Type B pancreatic cell (in vitro differentiated cells): ENCODE measurements at regions not wholly inside any gene's neighbourhood (a gene's known extent, or its start where the extent isn't known, plus 50 kb on each side); places are given as distances from the start of the nearest gene placed in this dataset.

Source experiments
- DNase-seq: peaks from one replicate; pipeline ENCODE4 v3.0.0; 2021; ENCODE audit warnings: mixed read lengths; ENCODE audit not compliant: unreplicated experiment; ENCODE audit errors: extremely low spot score
- H3K27ac Mint-ChIP-seq: 2 replicates; pipeline ENCODE4 v1.8.0; 2021; ENCODE audit warnings: mild to moderate bottlenecking, mixed read lengths
- H3K27me3 Mint-ChIP-seq: 2 replicates; pipeline ENCODE4 v1.8.0; 2021; ENCODE audit warnings: mixed read lengths
- H3K36me3 Mint-ChIP-seq: 2 replicates; pipeline ENCODE4 v1.8.0; 2021; ENCODE audit warnings: mixed read lengths
- H3K4me1 Mint-ChIP-seq: one replicate; pipeline ENCODE4 v1.8.0; 2021; ENCODE audit warnings: mixed read lengths; ENCODE audit not compliant: unreplicated experiment
- H3K4me3 Mint-ChIP-seq: 2 replicates; pipeline ENCODE4 v1.8.0; 2021; ENCODE audit warnings: mild to moderate bottlenecking, mixed read lengths
- H3K9me3 Mint-ChIP-seq: 2 replicates; pipeline ENCODE4 v1.8.0; 2021; ENCODE audit warnings: mixed read lengths
- TF ChIP-seq, protein P1 (sequence below): fragments of 200-600 bp; sonication (generic); conservative IDR thresholded peaks from 2 replicates; pipeline ENCODE4 v1.5.0; 2021; ENCODE audit warnings: antibody characterized with exemption, mild to moderate bottlenecking

DNA sequence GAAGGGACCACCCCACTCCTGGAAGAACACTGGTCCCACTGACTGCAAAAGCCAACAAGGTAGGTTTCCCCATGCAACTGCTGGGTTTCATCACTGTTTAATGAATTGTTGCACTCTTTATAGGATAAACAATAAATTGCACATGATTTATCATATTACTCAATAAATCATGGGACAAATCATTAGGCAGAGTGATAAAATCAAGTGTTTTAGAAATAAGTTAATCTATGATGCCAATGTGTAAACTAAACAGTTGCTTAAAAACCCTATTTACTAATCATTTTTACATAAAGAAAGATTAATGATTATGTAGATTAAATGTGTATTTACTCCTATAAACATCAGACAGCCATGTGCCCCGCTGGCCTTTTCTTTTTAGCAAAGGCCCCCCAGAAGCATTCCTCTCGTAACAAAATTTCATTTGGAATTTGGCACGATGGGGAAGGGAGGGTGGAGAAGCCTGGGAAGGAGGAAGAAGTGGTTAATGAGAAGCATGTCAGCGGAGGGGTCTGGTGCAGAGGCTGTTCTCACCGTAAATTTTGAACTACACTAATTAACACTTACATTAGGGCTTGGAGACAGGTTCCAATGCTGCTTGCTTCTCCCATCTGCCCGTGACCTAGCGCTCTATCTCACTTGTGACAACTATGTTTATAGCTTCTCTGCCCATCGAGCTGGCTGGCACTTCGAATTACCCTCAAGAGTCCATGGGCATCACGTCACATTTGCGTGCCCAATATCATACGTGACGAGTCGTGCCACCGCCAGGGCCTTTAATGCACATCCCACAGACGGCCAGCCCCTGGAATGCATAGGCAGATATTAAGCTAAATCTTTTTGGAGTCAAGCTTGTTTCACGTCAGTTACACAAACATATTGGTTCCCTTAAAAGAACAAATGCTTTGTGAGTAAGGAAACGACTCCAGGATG is 357.7 kb upstream of the TSHZ3 start:
- no peaks in the 10 kb centered on the region for H3K4me1 Mint-ChIP-seq
- peaks cover 9% of the 10 kb centered on the region for H3K9me3 Mint-ChIP-seq
- DNase-seq, result peak; percentile 10
- no peak overlapping the region for H3K27ac Mint-ChIP-seq
- no peak overlapping the region for H3K4me3 Mint-ChIP-seq
- H3K27me3 Mint-ChIP-seq, result peaks cover 54% of the 10 kb centered on the region
- no peaks in the 10 kb centered on the region for H3K36me3 Mint-ChIP-seq
- TF ChIP-seq, protein P1, sequence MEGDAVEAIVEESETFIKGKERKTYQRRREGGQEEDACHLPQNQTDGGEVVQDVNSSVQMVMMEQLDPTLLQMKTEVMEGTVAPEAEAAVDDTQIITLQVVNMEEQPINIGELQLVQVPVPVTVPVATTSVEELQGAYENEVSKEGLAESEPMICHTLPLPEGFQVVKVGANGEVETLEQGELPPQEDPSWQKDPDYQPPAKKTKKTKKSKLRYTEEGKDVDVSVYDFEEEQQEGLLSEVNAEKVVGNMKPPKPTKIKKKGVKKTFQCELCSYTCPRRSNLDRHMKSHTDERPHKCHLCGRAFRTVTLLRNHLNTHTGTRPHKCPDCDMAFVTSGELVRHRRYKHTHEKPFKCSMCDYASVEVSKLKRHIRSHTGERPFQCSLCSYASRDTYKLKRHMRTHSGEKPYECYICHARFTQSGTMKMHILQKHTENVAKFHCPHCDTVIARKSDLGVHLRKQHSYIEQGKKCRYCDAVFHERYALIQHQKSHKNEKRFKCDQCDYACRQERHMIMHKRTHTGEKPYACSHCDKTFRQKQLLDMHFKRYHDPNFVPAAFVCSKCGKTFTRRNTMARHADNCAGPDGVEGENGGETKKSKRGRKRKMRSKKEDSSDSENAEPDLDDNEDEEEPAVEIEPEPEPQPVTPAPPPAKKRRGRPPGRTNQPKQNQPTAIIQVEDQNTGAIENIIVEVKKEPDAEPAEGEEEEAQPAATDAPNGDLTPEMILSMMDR, result no peak

- Mint-ChIP-seq H3K27me3 (peaks cover 60% of the 10 kb centered on the region), H3K4me1 (no peaks in the 10 kb centered on the region), H3K27ac (no peak overlapping the region), H3K9me3 (peaks cover 1% of the 10 kb centered on the region), H3K4me3 (no peak overlapping the region), H3K36me3 (no peaks in the 10 kb centered on the region)
- DNase-seq, result peak; percentile 3
- TF ChIP-seq, protein P1, result no peak
These were observed 359.3 kb upstream of the TSHZ3 start for GRCh38 chr19:31708520-31708919.

GRCh38 chr19:31709476-31709875 is 360.2 kb upstream of the TSHZ3 start:
- no peaks in the 10 kb centered on the region for H3K9me3 Mint-ChIP-seq
- peak; percentile 24 for DNase-seq
- no peaks in the 10 kb centered on the region for H3K36me3 Mint-ChIP-seq
- H3K4me1 Mint-ChIP-seq, result no peaks in the 10 kb centered on the region
- no peak overlapping the region for H3K4me3 Mint-ChIP-seq
- H3K27me3 Mint-ChIP-seq, result peaks cover 66% of the 10 kb centered on the region
- TF ChIP-seq, protein P1, result no peak
- no peak overlapping the region for H3K27ac Mint-ChIP-seq

DNA sequence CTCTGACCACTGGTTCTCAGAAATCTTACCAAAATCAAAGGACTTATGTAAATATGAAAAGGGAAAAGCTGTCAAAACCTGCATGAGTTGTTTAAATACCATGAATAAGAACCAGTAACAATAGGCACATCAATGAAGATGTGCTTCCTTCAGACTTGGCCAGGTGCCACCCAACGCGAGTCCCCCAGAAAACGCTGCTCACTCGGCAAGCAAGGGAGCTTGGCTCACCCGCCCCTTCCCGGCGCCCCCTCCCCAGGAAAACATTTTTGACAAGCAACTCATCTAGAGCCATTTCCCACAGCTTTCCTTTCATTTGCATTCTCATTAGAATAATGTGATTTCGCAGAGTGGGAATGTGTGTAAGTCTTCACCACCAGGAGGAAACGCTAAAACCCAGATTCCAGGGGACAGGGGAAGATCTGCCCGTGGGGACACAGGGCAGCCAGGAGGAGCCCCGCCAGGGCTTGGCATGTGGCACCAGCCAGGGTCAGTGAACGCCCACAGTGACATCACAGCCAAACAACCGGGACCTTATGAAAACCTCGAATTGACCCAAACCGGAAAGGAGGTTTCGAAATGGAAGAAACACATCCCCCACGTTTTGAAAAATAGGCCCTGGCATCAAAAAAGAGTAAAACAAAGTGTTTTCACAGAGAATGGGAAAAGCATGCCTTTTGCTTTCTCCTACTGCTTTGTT is 366.2 kb upstream of the TSHZ3 start:
- DNase-seq, result no peak
- Mint-ChIP-seq H3K27me3 (peaks cover 82% of the 10 kb centered on the region), H3K27ac (no peak overlapping the region), H3K9me3 (no peaks in the 10 kb centered on the region), H3K4me3 (no peak overlapping the region), H3K36me3 (no peaks in the 10 kb centered on the region), H3K4me1 (peaks cover 14% of the 10 kb centered on the region)
- TF ChIP-seq, protein P1, result no peak

- TF ChIP-seq, protein P1, result no peak
- DNase-seq, result no peak
- H3K9me3 Mint-ChIP-seq, result no peaks in the 10 kb centered on the region
- no peaks in the 10 kb centered on the region for H3K36me3 Mint-ChIP-seq
- H3K27me3 Mint-ChIP-seq, result peaks cover 82% of the 10 kb centered on the region
- H3K27ac Mint-ChIP-seq, result no peak overlapping the region
- H3K4me1 Mint-ChIP-seq, result peaks cover 14% of the 10 kb centered on the region
- no peak overlapping the region for H3K4me3 Mint-ChIP-seq
These were observed 367.6 kb upstream of the TSHZ3 start for GRCh38 chr19:31716826-31717225.
